Suppressor macrophage treated with lipopolysaccharide for 1 hour (primary cell): ENCODE measurements at regions not wholly inside any gene's neighbourhood (a gene's known extent, or its start where the extent isn't known, plus 50 kb on each side); places are given as distances from the start of the nearest gene placed in this dataset.
A peak's percentile ranks its signal among the peaks of the same experiment; 100 is the strongest.

ENCODE experiments used
- DNase-seq, 3 donors: peaks; one replicate each; pipeline ENCODE4 v3.0.0-alpha.2; 2020 to 2022

DNA sequence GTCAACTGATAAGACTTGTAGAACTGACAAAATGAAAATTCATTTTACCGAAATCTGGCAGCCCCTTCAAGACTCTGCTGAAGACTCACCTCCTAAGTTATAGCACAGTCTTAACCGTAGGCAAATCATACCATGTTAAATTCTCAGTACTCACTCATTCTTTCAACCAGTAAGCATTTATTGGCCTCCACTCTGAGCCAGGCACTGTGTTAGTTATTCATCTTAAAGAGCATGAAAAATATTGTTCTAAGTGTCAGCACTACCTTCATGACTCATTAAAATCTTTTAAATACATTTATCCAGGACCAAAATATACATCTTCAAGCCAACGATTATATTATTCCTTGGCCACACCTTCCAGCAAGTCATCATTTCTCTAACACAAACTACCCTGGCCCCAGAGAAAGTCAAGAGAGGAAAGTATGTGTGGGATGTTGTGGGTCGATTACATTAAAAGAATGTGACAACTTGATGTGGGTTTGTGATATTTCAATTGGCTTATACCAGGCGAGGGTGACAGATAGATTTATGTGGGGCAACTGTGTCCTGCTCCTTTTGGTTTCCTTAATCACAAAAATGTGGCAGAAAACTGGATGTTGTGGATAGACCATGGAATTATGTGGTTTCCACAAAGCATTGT, 55.0 kb downstream of the TMEM30B start:
- no peak for DNase-seq

DNA sequence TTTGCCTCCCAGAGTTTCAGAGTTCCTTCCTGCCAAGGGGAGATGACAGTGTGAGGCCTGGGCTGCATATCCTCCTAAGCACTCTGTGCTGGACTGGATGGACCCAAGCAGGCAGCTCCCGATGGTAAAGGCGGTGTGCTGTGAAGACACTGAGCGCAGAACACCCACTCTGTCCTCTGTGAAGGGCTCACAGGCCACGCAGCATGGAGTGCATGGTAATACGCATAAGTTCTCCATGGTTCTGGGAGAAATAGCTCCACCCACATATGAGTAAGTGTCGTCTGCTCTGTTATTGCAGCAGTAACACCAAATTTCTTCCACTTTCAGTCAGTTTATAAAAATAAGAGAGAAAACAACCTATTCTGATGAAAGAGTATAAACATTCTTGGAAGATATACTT, 55.8 kb downstream of the TMEM30B start:
- DNase-seq, result peak; percentile 36 to 39 (median 36)

DNA sequence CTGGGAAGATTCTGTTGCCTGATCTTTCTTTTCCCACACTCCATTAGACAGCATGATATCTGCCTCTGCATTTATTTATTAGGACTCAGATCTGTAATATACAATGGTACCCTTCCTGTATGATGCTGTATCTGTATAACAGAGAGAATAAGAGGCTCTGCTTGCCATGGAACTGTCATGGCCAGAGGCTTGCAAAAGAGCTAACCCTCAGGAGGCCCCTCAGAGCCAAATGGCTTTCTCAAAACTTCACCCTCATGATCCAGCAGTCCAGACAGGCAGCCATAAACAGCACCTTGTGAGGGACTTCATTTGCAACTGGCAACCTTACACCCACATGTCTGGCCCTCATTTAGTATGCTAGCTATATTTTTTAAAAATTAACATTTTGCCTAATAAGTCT, 57.6 kb downstream of the TMEM30B start:
- DNase-seq, result no peak

DNA sequence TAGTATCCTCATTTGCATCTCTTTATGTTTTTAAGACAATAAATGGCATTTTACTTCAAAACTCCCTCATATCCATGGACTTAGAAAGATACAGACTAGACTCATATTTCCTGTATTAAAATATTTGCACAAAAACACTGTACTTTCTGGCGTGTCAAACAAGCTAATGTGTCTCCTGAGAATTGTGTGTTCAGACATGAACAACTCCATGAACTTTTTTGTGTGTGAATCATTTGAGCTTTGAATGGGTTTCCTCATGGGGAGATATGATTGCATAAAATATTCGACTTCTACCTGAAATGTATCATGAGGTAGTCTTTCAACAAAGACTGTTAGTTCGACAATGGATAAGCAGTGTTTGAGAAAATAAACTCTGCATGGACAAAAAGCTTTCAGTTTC, 58.8 kb downstream of the TMEM30B start:
- no peak for DNase-seq

DNA sequence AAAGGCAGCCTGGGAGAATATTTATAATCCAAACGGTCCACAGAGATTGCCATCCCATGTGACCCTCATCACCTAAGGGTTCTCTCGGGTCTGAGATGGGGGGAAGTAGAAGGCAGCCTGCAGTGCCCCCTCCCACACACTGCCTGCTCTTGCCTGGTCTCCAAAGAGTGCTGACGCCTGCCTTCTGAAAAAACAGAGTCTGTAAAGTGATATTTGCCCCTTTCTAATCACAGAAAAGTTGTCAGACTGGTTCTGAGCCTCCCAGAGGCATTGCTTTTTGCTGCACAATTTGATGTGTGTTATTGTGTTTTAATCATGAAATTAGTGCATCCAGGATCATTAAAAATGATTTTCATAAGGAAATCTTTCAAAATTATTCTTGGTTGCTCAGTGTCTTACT, 59.2 kb downstream of the TMEM30B start:
- no peak for DNase-seq

DNA sequence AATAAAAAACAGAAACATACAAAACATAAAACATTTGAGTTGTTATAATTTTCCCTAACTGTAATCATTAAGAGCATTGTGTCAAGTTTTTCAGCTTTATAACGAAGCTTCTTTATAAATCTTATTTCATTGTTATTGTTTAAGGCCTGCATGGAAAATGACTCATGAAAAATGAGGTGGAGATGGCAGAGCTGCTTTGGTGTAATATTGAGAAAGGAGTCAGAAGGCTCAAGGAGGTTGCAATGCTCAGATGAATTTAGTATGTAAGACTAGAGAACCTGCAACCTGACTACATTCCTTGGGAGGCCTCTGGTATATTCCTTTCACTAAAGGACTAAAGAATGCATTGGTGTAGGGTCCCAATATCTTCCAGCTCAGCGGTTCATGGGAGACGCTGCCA, 61.5 kb downstream of the TMEM30B start:
- no peak for DNase-seq

DNA sequence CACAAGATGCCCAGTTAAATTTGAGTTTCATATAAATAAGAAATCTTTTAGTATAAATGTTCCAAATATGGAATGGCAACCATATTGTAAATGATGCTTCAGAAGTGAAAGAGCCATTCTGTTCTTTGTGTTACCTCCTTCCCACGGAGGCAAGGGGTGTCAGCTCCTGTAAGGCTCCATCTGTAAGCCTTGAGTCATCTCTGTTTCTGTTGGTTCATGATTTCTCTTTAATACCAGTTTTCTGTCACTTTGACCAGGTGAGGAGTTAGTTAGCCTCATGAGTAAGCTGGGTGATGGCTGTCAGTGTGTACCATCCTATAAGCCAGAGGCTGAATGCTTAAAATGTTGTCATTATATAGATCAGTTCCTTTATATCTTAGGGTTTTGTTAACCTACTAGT, 61.9 kb downstream of the TMEM30B start:
- no peak for DNase-seq

DNA sequence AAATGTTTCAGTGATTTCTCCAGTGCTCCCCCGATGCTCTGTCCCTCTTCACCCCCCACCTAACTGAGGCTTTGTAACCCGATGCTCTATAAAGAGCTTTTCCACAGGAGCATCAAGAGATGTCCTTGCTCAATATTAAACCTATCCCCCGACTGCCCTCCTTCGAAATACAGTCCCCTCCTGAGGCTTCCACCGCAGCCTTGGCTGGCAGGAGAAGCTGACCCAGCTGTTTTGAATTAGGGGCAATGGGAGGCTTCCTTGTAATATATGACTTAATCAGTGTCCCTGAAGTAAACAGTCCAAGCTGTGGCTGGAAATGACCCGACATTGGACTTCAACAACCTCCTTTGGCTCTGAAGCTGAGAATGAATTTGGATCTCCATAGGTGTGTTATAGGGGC, 62.4 kb downstream of the TMEM30B start:
- DNase-seq, result no peak

DNA sequence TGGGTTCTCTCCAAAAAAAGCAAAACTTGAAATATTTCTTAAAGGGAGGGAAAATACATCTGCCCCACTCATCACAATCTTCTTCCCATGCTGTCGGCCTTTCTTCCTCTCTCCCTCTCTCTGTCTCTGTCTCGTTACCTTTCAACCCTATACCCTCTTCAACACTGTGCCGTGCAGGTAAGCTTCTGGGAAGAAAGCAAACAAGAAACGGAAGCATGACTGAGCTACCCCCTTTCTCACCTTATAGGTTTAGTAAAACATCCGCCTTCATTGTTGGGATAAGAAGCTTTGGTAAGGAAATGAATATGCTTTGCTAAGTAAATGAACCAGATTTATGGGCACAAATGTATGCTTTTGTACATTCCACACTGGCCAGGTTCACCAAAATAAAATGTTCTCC, 63.0 kb downstream of the TMEM30B start:
- no peak for DNase-seq

DNA sequence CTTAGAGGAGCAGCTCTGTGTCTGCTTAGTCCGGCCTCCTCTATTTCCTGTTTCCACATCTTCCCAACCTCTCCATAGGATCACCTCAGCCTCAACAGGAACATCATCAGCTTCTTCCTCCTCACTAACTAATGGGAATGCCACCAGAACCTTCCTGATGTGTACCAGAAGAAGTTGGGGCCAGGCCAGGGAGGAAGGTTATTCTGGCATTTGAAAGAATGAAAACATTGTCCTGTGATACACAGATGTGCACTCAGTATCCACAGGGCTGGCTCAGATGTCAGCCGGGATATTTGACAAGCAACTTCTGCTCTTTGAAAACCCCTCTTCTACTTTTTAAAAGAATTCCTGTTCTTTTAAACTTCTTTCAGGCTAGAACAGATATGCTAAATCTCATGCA, 63.6 kb downstream of the TMEM30B start:
- DNase-seq, result no peak

DNA sequence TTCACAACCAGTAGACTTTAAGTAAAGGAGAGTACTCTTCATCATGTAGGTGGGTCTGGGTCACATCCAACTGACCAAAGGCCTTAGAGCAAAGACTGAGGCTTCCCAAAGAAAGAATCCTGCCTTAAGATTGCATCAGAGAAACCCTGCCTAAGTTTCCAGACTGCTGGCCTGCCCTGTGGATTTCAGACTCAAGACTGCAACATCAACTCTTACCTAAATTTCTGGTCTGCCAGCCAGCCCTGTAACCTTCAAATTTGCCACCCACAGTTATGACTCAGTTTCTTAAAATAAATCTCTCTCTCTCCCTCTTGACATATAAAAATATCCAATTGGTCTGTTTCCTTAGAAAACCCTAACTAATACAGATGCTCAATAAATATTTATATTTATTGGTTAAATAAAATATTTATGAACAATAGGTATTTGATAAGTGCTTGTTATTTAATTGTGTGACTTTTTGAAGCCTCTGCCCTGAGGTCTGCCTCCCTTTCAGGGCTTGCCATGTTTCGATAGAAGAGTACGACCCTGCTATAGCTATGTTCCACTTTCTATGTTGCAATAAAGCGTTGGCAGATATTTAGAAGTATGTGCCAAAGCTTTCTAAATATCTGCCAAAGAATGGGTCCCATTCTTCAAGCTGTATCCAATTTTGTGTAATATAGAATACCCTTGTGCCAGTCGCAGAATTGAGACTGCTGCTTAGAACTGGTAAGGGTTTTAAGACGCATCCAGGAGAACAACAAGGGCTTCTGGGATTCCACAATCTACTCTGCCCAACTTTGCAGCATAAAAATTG, 65.7 kb downstream of the TMEM30B start:
- DNase-seq, result peak; percentile 22 to 46 (median 42)

DNA sequence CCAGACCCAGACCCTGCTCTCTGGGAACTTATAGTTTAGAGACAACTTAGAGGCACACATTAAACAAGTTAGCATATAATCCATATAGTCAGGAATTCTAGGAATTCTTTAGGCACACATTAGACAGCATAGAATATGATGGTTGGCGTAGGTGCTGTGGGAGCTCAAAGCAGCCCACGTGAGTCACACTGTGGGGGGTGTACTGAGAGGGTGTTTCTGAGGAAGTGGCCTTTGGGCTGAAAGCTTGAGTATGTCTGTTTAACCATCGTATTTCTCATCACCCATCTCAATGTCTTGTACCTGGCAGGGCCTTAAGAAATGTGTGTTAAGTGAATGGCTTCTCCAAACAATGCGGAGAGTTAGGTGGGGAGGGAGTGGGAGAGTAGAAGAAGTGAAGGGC, 67.2 kb downstream of the TMEM30B start:
- DNase-seq, result peak in 2 of 3 donors; percentile 18 to 23

DNA sequence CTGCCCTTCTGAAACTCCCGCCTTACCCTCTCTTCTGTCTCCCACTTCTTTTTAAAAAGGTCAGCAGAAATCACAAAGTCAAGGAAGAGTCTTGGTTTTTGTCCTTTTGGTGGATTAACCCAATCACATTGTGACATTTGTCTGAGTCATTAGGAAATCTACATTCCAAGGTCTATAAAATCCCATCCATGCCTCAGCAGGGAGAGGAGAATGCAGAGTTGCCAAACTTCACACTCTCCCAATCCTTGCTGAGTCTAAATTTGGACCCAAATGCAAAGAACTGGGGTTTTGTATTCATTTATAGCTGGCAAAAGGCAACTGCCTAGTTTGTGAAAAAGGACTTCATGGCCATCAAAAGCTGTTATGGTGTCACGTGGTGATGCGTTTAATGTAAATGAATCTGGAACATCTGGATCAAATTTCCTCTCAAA, 67.9 kb downstream of the TMEM30B start:
- no peak for DNase-seq

DNA sequence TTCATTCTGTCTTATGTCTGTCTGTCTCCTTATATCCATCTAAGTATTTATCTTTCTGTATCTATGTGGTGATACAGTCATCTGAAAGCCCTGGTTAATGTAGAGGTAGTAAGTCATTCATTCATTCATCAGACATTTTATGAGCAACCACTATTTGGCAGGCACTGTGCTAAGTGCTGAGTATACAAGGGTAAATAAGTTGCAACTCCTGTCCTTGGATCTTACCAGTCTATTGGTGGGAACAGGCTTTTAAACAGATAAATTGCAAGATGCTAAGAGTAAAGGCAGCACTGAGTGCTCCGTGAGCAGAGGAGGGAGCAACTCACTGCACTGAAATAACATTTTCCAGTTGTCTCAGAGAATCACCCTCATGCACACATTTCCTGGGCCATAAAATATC, 68.6 kb downstream of the TMEM30B start:
- no peak for DNase-seq

DNA sequence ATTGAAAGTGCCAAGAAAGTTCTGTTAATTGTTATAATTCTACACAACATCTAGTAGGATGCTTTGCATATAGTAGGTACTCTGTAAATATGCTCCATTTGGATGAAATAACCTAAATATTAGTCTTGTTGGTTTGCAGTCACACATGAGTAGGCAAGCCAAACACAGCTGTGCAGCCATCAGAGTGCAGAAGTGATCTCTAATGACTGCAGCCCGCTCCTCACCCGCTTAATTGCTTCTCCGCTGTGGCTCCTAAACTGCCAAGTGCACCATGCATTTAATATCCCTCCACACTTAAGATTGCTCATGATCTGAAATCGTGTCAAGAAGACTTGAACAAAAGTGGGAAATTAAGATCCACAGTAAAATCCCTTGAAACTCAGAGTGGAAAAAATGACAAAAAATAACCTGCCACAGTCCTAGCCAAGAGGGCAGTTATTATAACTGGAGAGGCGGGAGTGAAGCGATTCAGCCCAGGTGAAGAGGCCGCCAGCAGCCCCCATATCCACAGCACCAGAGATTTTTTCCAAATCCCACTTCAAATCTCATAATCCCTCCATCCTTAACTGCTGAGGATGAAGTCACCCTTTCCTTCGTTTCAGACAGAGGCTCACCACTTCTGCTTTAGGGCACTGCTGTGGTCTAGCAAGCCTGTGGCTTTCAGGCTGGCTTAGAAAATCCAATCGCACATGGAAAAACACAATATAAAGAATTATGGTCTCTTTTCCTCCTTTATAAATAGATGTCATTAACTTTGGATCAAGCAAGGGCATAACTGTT, 69.5 kb downstream of the TMEM30B start:
- peak; percentile 41 to 42 (median 41) for DNase-seq

DNA sequence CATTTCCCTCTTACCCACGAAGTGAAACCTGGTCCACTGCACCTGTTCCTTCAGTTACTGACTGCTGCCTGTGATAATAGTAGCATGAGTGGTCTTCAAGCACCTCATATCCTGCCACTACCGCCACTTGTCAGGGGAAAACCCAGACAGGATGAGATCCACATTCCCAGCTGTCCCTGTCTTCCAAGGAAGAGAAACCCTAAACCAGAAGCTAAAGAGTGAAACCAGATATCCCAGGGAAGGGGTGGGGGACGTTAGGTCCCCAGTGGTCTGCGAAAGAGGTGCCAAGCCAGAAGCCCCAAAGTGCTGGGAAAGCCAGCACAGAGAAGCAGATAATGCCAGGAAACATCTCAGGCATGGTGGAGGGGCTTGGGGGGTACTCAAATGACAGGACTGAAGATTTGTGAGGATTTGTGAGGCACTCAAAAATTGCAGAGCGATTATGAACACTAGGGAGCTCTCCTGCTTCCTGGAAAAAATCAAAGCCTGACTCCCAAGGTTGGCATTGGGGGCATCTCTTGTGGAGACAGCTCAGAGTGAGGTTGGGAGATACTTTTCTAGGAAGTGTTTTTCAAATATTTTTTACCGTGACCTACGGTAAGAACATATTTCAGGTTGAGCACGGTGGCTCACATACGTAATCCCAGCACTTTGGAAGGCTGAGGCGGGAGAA, 77.9 kb downstream of the TMEM30B start:
- DNase-seq, result no peak

DNA sequence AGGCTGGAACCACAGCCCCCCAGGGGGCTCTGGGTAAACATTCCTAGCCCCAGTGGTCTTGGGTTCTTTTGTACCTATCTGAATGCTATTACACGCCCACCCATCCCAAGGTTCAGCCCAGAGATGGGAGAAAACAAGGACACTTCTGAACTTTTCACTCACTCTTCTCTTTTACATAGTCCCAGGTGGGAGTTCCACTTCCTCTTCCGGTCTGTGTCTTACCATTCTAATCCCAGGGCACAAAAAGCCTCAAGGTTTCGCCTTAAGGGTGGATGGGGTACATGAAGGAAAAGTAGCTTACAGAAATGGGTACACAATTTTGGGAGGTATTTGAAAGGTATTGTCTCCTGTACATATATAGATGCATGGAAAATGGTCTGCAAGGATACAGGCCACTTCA, 79.0 kb downstream of the TMEM30B start:
- DNase-seq, result no peak

DNA sequence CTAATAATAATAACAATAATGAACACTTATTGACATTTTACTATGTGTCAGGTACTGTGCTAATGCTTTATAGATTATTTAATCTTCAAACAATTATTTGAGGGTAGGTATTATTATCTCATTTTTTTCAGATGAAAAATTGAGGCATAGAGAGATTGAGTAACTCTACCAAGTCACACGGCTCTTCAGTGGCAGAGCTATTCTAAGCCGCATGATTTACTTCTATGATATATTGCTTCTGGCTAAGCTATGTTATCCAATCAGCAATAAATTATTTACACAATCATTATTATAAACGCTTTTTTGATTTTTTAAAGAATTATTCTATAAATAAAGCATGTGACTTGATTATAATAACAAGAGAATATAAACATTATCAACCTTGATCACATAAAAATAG, 80.0 kb downstream of the TMEM30B start:
- no peak for DNase-seq

DNA sequence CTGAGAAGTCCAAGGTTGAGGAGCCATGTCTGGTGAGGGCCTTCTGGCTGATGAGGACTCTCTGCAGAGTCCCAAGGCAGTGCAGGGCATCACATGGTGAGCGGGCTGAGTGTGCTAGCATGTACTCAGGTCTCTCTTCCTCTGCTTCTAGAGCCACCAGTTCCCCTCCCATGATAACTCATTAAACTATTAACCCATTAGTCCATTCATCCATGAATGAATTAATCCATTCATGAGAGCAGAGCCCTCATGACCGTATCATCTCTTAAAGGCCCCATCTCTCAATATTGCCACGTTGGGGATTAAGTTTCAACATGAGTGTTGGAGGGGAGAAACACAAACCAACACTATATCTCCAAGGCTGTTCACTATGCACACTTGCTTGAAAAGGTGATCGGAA, 83.7 kb downstream of the TMEM30B start:
- DNase-seq, result no peak

DNA sequence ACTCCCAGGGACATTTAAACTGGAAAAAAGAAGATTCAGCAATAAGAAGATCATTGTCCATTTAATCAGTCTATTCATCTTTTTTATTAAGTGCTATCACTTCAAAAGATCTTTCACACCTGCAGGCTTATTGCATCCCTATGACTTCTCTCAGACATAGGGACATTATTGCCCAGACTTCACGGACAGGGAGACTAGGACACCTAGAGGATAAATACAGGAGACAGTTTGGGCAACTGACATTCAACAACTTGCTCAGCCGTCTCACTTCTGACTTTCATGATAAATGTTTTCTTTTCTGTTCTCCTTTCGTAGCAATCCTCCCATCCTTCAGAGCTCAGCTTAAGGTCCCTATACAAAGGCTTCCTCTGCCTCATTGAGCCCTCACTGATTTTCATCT, 84.3 kb downstream of the TMEM30B start:
- no peak for DNase-seq

DNA sequence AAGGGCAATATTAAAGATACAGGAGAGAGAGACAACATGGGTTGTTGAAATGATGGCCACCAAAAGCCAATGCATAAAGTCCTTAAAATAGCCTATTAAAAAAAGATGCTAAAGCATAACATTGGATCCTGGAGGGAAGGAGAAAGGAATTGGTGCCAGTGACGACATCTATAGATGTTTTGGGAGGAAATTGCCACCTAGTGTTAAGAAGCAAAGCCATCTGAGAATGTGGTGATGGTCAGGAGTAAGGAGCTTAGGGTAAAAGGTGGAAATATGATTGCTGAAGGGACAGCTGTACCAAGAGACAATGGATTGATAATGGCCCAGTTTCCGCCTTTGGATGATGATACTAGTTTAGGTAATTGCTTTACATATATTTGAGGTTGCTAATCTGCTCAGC, 85.1 kb downstream of the TMEM30B start:
- no peak for DNase-seq

DNA sequence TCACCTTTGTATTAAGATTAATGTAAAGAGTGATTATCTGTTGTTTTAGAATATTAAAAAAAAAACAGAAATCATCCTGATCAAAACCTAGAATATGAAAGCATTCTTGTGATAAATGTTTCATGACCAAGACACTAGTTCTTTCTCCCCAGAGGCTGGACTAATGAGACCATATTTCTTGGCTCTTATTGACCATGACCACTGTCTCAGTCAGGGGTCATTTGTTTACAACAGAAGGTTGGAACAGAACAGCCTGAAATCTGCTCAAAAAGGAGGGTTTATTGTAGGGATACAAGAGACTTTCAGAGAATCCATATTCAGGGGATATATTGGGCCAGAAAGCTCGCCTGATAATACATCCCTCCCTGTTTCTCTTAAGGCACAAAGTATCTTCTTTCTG, 87.7 kb downstream of the TMEM30B start:
- no peak for DNase-seq

DNA sequence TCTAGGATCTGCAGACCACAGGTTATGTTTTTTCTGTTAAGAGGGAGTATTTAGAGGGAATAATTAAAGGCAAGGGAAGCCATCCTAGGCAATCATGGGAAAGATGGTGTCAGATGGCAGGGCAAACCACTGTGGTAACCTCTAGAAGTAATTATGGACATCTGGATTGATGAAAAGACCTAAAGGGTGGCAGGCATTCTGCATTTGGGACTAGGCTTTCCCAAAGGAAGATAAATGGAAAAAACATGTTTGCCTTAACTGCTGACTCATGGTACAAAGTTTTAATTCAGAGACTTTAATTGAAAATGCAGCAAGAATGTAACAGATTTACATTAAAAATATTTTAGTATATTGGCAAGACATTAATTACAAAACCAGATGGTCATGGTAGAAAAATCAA, 88.1 kb downstream of the TMEM30B start:
- no peak for DNase-seq
